OCI-LY3 (cell line): ENCODE measurements at regions not wholly inside any gene's neighbourhood (a gene's known extent, or its start where the extent isn't known, plus 50 kb on each side); places are given as distances from the start of the nearest gene placed in this dataset.

Source experiments
- CTCF ChIP-seq: fragments of 200-600, 300-600 bp; sonication (generic); IDR thresholded peaks from 2 replicates; pipeline ENCODE4 v1.5.1; 2014; ENCODE audit warnings: antibody characterized with exemption, low read length, low read depth
- EZH2phosphoT487 ChIP-seq: fragments of 200-600 bp; shearing (Covaris generic); IDR thresholded peaks from 2 replicates; pipeline ENCODE4 v1.6.1; 2018; ENCODE audit warnings: antibody characterized with exemption, mixed run types, low read depth

DNA sequence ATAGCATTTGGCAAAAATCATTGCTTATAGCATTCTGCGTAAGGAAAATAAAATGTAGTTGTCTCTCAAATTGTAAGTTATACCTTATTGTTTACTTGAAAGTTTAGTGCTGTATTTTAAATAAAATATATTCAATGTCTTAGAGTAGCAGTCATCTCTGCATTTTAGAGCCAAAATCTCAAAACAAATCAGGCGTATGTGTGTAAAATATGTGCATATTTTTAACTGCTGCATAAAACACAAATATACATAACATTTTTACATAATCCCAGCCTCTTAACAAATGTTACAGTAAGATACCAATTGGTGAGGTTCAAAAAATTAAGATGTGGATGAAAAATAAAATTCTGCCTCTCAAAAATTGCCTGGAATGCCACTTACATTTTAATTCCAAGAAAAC, 145.8 kb upstream of the AGA start:
- TF ChIP-seq CTCF (no peak), EZH2phosphoT487 (no peak)
